Large intestine (tissue), 3 donors: ENCODE measurements at regions not wholly inside any gene's neighbourhood (a gene's known extent, or its start where the extent isn't known, plus 50 kb on each side); places are given as distances from the start of the nearest gene placed in this dataset.

ENCODE experiments used
- DNase-seq, 2 donors: peaks; one replicate each; pipeline versions ENCODE4 v3.0.0 to v3.0.0-alpha.2; 2013
- H3K27ac ChIP-seq: one replicate; pipeline ENCODE4 v1.5.1; 2013; ENCODE audit warnings: low read length
- H3K27me3 ChIP-seq: 2 replicates; pipeline ENCODE4 v1.6.1; 2013; ENCODE audit warnings: low read length; ENCODE audit not compliant: control insufficient read depth, insufficient read depth
- H3K36me3 ChIP-seq: 2 replicates; pipeline ENCODE4 v1.6.1; 2013; ENCODE audit warnings: low read length; ENCODE audit not compliant: control insufficient read depth, insufficient read depth
- H3K4me1 ChIP-seq: one replicate; pipeline ENCODE4 v1.6.1; 2013; ENCODE audit warnings: low read length; ENCODE audit not compliant: control insufficient read depth, insufficient read depth
- H3K4me3 ChIP-seq: one replicate; pipeline ENCODE4 v1.5.1; 2013; ENCODE audit warnings: low read length
- H3K9me3 ChIP-seq: one replicate; pipeline ENCODE4 v1.6.1; 2013; ENCODE audit warnings: mild to moderate bottlenecking, low read depth, low read length, moderate library complexity; ENCODE audit not compliant: control insufficient read depth
- WGBS: methylation state at CpG from one replicate; pipeline ENCODE4 v1.1.5; 2013; ENCODE audit warnings: low lambda C conversion rate; ENCODE audit not compliant: insufficient coverage; 5-methylcytosine and 5-hydroxymethylcytosine counted together

DNA sequence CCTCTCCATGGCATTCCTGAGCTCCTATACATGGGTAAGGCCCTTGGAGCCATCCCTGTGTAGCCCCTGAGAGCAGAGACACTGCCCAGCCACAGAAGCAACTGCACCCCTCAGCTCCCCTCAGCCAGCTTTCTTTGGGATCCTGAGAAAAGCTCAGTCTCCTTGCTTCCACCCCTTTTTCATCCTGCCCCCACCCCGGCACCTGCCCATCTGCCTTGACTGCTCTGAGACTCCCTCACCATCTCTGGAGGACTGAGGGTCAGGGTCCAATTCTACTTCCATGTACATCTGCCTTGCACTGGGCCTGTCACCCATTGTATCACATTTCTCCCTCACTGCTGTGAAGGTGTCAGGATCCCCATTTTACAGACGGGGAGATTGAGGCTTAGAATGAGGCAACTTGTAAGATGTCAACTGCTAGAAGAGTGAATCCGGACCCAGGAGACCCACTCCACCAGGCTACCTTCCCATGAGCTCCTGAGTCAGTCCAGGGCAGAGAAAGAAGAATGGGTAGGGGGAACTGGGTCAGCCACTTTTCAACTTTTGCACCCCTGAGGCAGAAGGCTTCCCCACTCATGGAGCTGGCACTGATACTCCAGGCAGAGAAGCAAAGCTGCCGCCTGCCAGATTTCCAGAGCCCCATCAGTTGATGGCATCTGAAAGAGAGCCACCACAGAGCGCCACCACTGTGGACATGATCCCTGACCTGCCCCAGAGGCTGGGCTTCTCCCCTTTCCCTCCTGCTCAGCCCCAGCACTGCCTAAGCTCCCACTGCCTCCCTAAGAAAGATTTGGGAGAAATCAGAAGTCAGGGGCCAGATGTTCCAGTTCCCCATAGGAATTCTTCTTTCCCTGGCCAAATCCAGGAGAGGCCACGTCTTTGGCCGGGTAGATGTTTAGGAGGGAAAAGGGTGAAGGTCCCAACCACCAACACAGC lies 135.4 kb downstream of the TMEM132E start:
- no peak for DNase-seq
- WGBS = no CpG with 5 or more reads among the region's 7 CpGs
- Histone ChIP-seq H3K27ac (no peak overlapping the region), H3K4me1 (no peaks in the 10 kb centered on the region), H3K4me3 (no peak overlapping the region), H3K36me3 (no peaks in the 10 kb centered on the region), H3K27me3 (peaks cover 3% of the 10 kb centered on the region), H3K9me3 (no peaks in the 10 kb centered on the region)

DNA sequence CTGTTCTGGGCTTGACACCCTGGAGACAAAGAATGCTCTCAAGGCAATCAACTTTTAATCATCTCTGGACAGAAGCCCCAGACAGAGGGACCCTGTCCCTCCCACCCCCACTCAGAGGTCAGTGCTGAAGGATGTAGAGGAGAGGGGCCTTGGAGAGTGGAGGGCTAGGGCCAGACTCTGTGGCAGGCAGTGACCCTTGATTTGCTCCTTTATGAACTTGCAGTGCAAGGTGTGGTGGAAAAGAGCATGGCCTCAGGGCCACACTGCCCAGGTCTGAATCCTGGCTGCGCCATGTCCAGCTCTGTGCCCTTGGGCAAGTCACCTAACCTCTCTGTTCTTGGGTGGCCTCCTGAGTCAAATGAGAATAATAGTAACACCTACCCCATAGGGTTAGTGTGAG lies 134.3 kb downstream of the TMEM132E start:
- no CpG with 5 or more reads among the region's 1 CpG for WGBS
- no peak for DNase-seq
- Histone ChIP-seq H3K27ac (no peak overlapping the region), H3K36me3 (no peaks in the 10 kb centered on the region), H3K9me3 (no peaks in the 10 kb centered on the region), H3K4me3 (no peak overlapping the region), H3K27me3 (peaks cover 3% of the 10 kb centered on the region), H3K4me1 (no peaks in the 10 kb centered on the region)

GRCh38 chr17:34712481-34713195 lies 133.3 kb downstream of the TMEM132E start:
- Histone ChIP-seq H3K27ac (no peak overlapping the region), H3K4me1 (no peaks in the 10 kb centered on the region), H3K4me3 (no peak overlapping the region), H3K36me3 (no peaks in the 10 kb centered on the region), H3K27me3 (peaks cover 3% of the 10 kb centered on the region), H3K9me3 (no peaks in the 10 kb centered on the region)
- no peak for DNase-seq
- no CpG with 5 or more reads among the region's 3 CpGs for WGBS

DNA sequence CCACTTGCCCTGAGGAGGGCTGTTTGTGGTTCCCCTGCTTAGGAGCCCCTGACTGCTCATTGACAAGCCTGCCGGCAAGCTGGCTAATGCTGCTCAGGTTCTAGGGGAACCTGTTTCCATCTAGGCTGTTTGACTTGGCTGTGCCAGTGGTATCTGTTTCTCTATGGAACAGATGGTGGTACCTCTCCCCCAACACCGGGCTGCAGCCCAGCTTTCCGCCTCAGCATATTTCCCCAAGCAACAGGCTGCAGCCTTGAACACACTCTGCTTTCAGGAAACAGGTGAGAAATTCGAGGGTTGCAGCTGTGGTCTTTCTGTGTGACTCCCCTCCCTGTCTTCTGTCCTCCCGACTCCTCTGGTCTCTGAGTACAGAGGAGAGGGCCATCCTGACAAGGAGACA lies 132.3 kb downstream of the TMEM132E start:
- Histone ChIP-seq H3K27me3 (peaks cover 3% of the 10 kb centered on the region), H3K4me1 (no peaks in the 10 kb centered on the region), H3K36me3 (no peaks in the 10 kb centered on the region), H3K9me3 (no peaks in the 10 kb centered on the region), H3K4me3 (no peak overlapping the region), H3K27ac (no peak overlapping the region)
- WGBS = no CpG with 5 or more reads among the region's 5 CpGs
- no peak for DNase-seq

DNA sequence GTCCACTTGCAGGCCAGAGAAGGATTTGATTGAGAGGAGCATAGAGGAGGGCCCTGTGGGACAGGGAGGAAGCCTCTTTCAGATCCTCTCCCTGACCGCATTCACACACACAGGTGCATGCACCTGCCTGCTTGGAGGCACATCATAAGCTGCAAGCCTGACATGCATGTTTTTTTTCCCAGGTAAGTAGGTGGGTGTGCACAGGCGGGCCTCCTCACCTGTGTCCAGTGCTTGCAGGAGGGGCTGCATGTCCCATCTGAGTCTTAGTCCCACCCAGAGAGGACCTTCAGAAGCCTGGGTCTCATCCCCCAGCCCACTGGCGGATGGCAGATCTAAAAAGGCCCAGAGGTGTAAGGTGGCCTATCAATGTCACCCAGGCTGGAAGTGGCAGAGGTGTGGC lies 130.8 kb downstream of the TMEM132E start:
- H3K4me3 ChIP-seq = no peak overlapping the region
- no CpG with 5 or more reads among the region's 3 CpGs for WGBS
- H3K27ac ChIP-seq = no peak overlapping the region
- no peaks in the 10 kb centered on the region for H3K9me3 ChIP-seq
- H3K27me3 ChIP-seq = peaks cover 3% of the 10 kb centered on the region
- no peaks in the 10 kb centered on the region for H3K36me3 ChIP-seq
- DNase-seq = no peak
- H3K4me1 ChIP-seq = no peaks in the 10 kb centered on the region

DNA sequence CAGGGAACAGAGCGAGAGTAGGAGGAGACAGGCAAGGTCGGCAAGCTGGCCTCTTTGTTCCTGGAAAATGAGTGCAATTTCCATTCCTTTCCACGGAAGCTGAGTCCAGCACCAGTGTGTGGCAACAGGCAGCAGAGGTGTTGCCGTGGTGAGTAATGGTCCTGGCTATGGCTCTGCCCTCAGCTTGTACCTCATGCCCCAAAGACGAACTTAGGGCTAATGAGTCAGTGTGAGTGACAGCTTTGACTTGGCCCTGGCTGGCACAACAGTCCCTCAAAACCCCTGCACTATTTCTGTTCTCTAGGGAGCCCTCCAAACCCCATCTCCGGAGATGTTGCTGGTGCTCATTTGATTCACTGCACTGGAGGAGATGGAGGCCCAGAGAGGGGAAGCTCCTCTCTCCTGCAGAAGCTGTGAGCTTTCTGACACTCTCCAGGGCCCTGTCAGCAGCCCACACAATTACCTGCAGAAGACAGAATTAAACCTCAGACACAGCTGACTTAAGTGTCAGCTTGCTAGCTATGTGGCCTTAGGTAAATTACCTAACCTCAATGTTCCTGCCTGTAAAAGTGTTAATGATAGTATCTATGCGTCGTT lies 129.9 kb downstream of the TMEM132E start:
- no peak for DNase-seq
- no peaks in the 10 kb centered on the region for H3K36me3 ChIP-seq
- no CpG with 5 or more reads among the region's 8 CpGs for whole genome bisulfite sequencing
- H3K4me1 ChIP-seq = no peaks in the 10 kb centered on the region
- no peak overlapping the region for H3K27ac ChIP-seq
- no peak overlapping the region for H3K4me3 ChIP-seq
- H3K9me3 ChIP-seq = no peaks in the 10 kb centered on the region
- H3K27me3 ChIP-seq = peaks cover 3% of the 10 kb centered on the region

- DNase-seq = peak in 1 of 2 donors; percentile 14
- Histone ChIP-seq H3K36me3 (no peaks in the 10 kb centered on the region), H3K9me3 (no peaks in the 10 kb centered on the region), H3K4me1 (no peaks in the 10 kb centered on the region), H3K4me3 (no peak overlapping the region), H3K27me3 (no peaks in the 10 kb centered on the region), H3K27ac (no peak overlapping the region)
- no CpG with 5 or more reads among the region's 4 CpGs for WGBS
Observed at GRCh38 chr17:34706029-34706428, 126.6 kb downstream of the TMEM132E start.

DNA sequence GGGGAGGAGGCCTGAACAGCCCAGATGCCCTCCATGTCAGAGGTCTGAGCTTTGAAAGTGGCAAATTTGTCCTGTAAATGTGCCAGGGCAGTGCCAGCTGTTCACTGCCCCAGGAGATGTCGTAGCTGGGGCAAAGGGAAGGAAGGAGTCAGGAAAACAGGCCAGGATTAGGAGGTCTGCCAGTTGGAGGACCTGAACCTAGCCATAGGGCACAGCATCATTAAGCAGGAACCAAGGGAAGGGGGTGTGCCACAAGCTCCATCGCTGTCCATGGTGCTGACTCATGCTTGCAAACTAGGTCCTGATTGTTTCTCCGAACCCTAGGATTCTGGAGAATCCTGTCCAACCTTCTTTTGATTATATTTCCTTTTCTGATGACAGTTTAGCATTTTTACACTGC lies 124.2 kb downstream of the TMEM132E start:
- Histone ChIP-seq H3K9me3 (no peaks in the 10 kb centered on the region), H3K4me3 (no peak overlapping the region), H3K27me3 (no peaks in the 10 kb centered on the region), H3K4me1 (no peaks in the 10 kb centered on the region), H3K27ac (no peak overlapping the region), H3K36me3 (no peaks in the 10 kb centered on the region)
- DNase-seq = peak in 1 of 2 donors; percentile 17
- WGBS = no CpG with 5 or more reads among the region's 3 CpGs

- WGBS = 58% methylated on average over 2 of the region's 4 CpGs
- no peaks in the 10 kb centered on the region for H3K36me3 ChIP-seq
- no peak for DNase-seq
Observed at GRCh38 chr17:34699181-34699580, 119.8 kb downstream of the TMEM132E start.

DNA sequence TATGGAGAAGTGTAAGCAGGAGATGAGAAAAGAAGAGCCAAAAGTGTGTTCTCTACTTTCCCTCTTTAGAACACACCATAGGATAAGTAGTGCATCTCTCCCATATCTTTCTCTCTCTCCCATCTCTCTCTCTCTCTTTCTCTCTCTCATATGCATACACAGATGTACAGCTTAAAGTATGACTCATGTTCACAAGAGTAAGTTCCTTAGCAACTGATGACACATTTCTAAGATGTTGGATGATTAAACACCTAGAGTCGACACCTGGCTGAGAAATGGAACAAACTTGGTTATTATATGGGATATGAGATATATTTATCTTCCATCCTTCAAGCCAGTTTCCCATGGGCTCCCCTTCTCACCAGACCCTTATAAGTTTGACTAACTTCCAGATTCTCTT lies 113.5 kb downstream of the TMEM132E start:
- Histone ChIP-seq H3K4me3 (no peak overlapping the region), H3K4me1 (no peaks in the 10 kb centered on the region), H3K27ac (no peak overlapping the region), H3K36me3 (no peaks in the 10 kb centered on the region), H3K27me3 (no peaks in the 10 kb centered on the region), H3K9me3 (no peaks in the 10 kb centered on the region)
- no CpG with 5 or more reads among the region's 1 CpG for WGBS
- no peak for DNase-seq

More at GRCh38 chr17:34699181-34699580, 119.8 kb downstream of the TMEM132E start:
- no peaks in the 10 kb centered on the region for H3K4me1 ChIP-seq
- no peak overlapping the region for H3K4me3 ChIP-seq
- no peak overlapping the region for H3K27ac ChIP-seq
- H3K9me3 ChIP-seq = no peaks in the 10 kb centered on the region
- no peaks in the 10 kb centered on the region for H3K27me3 ChIP-seq
